ENCODE measurements at regions not wholly inside any gene's neighbourhood (a gene's known extent, or its start where the extent isn't known, plus 50 kb on each side); places are given as distances from the start of the nearest gene placed in this dataset.

GRCh38 chr4:124883632-124884031, 171.1 kb upstream of the ANKRD50 start:
- TF ChIP-seq CTCF (IDR thresholded peaks at IDR 0.05; ENCODE audit: low read length) (no peak), EZH2 (IDR thresholded peaks at IDR 0.05; ENCODE audit: borderline replicate concordance, low read length) (no peak)

Data from OCI-LY1 (cell line).